SW 1271 (cell line): ENCODE measurements at regions not wholly inside any gene's neighbourhood (a gene's known extent, or its start where the extent isn't known, plus 50 kb on each side); places are given as distances from the start of the nearest gene placed in this dataset.

ENCODE experiments used
- DNase-seq, 2 experiments: peaks; one replicate each; lab custom pipeline; 2025; lab: John Stamatoyannopoulos, UW

DNA sequence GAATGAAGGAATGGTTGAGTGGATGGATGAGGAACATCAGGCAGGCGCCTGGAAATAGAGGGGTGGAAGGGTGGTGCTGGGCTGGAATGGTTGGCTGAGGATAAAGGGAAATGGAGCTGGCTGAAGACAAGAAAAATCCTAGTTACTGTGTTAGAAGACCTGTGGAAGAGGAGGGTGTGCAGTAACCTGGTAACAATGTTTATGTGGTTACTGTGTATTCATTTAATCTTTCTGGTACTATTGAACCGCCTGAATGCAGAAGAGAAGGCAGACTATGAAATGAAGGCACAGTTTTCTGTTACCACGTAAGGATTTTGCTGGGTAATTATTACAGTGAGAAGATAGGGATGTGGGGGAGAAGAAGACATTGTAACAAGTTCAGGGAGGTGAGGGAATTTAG lies 110.3 kb upstream of the MGAT5 start:
- no peak for DNase-seq

DNA sequence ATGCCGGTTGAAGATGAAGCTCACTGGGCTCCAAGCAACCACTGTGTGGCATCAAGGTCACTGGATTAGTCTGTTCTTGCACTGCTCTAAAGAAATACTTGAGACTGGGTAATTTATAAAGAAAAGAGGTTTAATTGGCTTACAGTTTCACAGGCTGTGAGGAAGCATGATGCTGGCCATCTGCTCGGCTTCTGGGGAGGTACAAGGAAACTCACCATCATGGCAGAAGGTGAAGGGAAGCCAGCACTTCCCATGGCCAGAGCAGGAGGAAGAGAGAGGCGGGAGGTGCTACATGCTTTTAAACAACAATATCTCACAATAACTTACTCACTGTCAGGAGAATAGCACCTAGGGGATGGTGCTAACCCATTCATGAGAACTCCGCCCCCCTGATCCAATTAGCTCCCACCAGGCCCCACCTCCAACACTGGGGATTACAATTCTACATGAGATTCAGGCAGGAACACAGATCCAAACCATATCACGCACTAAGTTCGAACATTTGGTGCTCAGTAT lies 109.7 kb upstream of the MGAT5 start:
- no peak for DNase-seq

DNA sequence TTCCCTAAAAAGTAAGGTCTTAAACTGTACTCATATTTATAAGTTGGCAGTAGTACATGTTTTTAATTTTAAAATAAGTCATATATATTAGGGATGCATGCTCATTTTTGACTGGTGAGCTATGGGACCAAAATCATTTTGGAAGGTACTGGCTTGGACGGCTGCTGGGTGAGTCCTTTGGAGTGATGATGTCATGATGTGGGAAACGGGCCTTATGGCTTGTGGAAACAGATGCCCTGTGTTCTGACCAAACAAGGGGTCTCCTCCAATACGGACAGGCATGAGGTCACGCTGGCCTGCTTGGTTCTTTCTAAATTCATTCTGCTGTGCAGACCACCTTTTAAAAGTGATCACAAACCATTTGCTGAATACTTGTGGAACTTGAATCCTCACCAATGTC lies 109.2 kb upstream of the MGAT5 start:
- no peak for DNase-seq

DNA sequence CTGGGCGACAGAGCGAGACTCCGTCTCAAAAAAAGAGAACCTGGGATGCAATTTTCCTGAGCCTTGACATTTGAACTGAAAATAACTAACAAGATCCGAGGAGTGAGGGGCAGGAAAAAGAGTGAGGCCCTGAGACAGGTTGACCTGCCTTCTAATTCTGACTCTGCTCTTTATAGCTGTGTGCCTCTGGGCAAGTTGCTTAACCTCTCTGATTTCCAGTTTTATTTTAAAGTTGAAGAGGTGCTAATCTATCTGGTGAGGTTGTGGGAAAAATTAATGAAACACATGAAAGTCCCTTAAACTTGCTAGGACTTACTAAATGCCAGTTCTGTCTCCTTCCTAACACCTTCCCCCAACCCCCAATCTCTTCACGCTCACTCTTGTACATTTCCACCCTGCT lies 108.4 kb upstream of the MGAT5 start:
- no peak for DNase-seq

DNA sequence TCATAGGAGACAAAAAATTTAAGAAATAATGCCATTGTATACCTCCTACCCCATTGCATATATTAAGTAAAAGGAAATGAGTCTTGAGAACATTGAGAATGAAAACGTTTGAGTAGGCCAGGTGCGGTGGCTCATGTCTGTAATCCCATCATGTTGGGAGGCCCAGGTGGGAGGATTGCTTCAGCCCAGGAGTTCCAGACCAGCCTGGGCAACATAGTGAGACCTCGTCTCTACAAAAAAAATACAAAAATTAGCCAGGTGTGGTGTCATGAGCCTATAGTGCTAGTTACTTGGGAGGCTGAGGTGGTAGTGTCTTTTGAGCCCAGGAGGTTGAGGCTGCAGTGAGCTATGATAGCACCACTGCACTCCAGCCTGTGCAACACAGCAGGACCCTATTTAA lies 107.7 kb upstream of the MGAT5 start:
- DNase-seq, result no peak

DNA sequence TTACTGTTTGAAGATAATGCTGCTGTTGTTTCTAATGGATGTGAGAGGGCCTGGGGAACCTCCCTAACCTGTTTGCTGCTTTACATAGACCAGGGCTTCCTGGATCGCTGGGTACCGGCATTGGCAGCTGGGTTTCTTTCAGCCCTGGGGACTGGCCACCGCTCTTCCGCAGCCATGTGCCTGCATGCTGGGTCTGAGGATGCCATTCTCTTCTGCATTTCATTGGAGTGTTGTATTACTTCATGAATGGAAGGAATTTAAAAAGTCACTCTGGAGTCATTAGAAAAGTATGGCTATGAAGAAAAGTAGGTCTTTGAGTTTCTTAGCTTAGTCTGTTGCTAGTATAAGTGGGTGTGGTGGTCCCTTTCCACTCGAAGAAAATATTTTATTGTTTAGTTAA lies 107.3 kb upstream of the MGAT5 start:
- DNase-seq, result peak in 1 of 2 experiments; percentile 19

DNA sequence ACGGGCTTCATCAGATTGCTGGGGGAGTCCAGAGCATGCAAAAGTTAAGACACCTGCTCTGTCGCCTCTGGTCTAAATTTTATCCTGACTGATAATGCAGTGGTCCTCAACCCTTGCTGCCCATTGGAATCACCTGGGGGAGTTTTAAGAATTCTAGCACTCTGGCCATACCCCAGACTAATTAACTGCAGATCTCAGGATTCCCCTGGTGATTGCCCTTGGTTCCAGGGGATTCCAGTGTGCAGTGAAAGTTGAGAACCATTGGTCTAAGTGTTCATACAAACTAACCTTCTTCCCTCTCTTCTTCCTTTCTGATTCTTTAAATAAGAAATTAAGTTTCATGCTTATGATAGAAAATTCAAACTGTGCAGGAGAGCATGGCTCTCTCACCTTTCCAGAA lies 105.7 kb upstream of the MGAT5 start:
- DNase-seq, result no peak

DNA sequence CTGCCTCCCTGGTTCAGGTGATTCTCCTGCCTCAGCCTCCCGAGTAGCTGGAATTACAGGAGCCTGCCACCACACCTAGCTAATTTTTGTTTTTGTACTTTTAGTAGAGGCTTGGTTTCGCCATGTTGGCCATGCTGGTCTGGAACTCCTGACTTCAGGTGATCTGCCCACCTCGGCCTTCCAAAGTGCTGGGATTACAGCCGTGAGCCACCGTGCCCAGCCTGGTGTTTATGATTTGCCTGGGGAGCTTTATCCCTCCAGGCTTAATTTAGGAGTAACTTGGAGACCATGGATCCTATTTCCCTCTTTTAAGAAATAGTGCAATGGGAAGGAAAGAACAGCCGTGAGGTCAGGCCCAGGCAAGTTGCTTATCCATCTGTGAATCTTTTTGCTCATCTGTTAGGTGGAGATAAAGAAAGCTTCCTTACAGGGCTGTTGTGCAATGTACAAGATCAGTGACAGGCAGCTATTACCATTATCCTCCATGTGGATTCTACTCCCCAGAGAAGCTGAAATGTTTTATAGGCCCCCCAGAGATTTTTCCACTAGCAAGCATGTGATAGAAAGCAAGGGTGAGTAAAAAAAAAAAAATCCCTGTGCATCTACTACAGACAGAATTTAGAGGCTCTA lies 104.9 kb upstream of the MGAT5 start:
- DNase-seq, result no peak

DNA sequence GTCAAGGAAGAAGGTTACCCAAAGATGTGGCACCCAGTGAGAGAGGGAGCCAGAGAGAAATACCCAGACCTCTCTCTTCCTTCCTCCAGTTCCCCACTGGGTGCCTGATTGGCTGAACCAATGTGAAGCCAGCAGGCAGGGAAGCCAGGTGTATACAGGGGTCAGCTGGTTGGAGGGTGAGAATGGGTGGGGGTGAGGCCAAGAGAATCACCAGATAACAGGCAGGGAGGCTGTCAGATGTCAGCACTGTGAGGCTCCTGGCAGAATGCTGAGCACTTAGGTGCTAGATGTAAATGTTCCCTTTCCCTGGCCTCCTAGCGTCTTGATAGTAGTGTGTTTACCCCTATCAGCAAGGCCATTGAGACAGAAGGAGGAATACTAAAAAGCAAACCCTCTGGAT lies 104.0 kb upstream of the MGAT5 start:
- no peak for DNase-seq

DNA sequence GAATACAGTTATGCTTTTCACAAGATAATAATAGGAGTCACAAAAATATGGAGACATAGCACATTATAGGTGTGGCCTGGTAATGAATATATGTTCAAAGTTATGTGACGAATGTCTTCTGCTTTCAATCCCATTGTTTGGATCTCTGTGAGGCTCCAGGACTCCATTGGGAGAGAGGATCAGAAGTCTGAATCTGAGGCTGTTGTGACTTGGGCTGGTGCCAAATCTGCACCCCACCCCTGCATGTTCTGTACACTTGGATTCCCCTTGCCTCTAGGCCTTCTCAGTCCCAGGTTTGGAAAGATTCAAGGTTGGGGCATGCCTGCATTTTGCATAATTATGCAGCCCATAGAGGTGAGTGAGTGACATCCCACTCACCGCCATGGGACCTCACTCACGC lies 103.1 kb upstream of the MGAT5 start:
- no peak for DNase-seq

DNA sequence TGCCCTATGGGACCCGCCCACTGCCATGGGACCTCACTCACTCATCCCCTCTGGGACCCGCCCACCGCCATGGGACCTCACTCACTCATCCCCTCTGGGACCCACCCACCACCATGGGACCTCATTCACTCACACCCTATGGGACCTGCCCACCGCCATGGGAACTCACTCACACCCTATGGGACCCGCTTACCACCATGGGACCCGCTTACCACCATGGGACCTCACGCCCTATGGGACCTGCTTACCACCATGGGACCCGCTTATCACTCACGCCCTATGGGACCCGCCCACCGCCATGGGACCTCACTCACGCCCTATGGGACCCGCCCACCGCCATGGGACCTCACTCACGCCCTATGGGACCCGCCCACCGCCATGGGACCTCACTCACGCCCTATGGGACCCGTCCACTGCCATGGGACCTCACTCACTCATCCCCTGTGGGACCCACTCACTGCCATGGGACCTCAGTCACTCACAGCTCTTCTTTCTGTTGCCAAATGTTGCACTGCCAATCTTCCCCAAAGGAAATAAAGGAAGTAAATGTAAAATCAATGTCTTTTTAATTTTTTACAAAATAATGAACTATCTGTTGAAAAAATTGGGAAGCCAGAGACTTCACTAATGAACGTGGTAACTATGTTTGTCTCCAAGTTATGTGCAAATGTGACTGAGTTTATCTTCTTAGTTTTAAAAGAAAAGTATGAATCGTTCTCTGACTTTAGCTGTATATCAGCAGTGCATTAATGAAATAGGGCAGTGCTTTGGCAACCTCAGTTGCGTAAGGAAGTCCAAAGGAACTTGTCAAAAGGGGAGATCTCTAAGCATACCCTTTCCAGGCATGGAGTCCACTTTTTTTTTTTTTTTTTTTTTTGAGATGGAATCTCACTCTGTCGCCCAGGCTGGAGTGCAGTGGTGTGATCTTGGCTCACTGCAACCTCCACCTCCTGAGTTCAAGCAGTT lies 101.5 kb upstream of the MGAT5 start:
- DNase-seq, result no peak

DNA sequence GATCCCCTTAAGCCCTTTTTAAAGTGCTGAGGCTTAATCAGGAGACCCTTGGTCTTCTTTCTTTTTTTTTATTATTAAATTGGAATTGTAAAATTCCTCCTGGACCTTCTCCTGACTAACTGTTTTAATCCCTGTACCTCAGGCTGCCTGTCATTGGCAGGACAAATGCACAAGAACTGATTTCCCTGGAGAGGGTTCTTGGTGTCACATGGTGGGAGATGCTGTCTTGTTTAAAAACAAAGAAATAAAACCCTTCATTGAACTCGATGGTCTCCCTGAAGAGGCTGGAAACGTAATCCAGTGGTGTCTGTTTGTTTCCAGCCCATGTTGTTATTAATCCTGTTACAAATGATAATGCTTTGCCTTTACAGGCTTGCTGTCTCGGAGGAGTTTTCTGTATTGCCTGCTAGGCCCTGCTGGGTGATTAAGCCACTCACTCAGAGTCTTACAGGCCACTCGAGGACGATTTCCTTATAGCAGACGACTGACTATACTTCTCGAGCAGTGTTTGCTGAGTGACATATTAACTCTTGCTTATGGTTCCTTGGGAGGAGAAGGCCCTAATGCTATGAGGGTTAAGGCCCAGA lies 100.5 kb upstream of the MGAT5 start:
- DNase-seq, result no peak

DNA sequence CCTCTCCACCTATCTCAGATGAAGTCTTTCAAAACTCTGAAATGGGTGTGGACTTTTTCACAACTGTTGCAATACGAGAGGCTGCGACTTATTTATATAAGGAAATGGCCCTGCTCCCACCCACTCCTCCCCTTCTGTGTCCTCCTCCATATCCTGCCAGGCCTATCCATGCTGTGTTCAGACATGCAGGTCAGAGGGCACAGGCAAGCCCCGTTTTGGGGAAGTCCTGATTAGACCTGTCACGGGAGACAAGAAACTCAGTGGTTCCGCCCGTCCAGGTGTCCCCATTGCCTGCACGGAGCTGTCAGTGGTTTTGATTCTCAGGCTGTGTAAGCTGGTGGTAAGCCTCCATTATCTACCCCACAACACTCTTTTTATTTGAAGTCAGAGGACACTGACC lies 99.6 kb upstream of the MGAT5 start:
- no peak for DNase-seq

DNA sequence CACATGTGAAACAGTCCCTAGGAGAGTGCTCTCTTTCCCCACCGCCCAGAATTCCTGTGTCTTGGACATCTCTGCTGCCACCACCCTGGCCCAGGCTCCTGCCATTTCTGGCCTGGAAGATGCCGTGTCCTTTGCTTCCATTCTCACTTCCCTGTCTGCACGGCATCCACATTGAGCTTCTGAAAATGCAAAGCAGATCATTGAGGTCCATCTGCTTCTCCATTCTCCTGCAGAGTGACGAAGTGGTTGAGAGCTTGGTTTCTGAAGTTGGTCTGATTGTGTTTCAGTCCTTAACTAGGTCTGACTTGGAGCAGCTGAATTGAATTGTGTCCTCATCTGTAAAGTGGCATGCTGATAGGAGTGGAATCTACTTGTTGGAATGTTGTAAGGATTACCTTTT lies 98.7 kb upstream of the MGAT5 start:
- no peak for DNase-seq

DNA sequence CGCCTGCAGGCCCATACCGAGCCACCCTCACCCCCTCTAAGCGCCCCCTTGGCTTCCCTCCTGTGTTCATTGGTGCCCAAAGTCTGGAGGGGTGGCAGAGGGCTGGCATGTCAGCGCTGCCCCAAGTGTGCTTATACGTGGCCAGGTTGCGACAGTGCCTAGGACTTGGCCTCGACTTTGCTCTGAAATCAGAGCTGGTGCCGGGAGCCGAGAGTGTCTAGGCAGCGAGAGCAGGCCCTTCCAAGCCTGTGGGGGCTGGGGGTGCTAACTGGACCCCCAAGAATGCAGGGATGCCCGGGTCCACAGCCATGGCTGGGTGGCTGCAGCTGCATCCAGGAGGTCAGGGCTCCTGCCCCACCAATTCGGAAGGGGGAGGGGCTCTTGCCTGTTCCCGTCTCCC lies 95.6 kb upstream of the MGAT5 start:
- DNase-seq, result no peak

DNA sequence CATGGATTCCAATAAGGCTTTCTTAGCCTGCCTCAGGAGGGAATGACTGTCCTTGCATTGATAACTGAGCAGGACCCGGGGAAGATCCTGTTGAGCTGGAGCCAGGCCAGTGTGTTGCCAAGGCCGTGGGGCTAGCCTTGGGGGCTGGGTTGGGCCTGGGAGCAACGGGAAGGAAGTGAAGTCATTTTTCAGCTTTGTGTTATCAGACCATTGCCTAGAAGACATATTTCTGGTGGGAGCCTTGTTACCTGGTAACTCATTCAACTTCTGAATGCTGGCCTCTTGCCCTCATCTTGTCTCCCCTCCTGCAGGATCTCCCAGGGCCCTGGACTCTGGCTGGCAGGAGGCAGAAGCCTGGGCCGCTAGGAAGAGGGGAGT lies 92.7 kb upstream of the MGAT5 start:
- DNase-seq, result no peak

DNA sequence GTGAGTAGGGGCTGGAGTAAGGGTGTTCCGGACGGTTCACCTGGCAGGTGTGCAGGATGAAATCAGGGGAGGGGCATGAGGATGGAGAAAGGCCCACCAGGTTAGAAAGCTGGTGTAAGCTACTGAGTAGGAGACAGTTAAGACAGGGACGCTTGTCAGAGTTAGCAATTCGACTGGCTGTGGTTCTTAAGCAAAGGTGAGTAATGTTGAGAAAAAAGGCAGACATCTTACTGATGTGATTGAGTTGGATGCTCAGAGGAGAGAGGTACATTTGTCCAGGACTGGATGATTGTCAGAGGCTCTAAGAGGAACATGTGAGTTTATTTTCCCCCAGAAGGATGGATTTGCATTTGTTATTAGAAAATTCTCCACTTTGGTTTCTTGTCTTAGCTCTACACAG lies 90.5 kb upstream of the MGAT5 start:
- DNase-seq, result no peak

DNA sequence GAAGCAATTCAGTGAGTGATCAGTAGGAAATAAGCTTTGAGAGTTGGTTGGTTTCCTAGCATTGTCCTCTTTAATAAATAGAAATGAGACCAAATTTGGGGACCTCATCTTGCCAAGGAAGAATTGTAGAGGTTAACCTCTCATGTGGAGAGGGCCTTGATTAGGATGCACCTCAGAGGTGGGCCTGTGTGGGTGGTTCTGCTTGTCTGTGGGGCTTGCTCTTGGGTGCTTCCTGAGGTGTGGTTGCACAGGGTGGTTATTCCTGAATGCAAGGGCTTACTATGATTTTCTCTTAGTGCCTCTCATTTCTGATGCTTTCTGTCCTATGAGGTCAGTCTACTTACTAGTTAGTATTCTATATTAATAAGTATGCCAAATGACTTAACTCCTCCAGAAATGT lies 89.6 kb upstream of the MGAT5 start:
- no peak for DNase-seq

DNA sequence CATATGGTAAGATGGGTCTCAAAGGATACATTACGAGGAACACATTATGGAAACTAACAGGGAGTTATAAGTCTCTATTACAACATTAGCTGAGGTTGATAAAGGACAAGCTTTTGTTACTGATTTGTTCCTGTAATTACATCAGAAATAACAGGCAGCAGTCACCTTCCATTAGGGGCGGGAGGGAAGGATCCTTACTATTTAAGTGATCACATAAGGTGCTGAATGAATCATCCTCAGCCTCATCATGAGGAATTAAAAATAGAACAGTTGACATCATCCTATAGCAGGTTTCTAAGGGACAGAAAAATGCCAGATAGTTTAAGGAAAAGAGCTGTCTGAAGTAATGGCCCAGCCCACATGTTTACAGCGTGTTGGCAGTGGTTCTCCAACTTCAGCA lies 86.9 kb upstream of the MGAT5 start:
- DNase-seq, result no peak

DNA sequence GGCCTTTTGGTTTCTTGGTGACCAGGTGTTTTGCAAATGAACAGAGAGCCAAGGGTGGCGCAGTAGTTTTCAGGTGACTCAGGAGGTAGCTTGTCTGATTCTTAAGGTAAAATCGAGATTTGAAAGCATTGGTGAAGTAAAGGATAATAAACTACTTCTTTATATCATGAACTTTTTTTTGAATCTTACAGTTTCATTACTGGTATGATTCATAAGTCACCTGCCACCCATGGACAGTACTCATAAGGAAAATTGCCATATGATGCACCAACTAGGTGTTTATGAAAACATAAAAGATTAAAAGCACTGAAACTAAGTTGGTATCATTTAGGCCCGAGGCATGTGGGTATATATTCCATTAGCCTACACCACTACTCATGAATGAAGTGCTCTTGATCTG lies 84.1 kb upstream of the MGAT5 start:
- no peak for DNase-seq

DNA sequence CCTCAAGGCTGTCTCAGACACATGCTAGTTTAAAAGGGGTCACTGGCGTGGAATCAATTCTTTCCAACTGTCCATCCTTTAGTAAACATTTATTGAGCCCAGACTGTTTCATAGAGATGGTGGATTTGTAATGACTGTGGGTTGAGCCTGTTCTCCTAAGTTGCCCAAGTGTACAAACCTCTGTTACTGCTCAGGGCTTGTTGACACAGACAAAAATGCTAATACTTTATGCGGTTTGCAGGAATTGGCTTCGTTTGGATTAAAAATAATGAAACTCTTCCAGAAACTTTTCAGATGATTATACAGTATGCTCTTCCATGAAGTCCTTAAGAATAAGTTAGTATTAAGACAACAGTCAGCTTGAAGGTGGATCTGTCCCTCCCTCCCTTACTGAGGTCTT lies 83.6 kb upstream of the MGAT5 start:
- no peak for DNase-seq

DNA sequence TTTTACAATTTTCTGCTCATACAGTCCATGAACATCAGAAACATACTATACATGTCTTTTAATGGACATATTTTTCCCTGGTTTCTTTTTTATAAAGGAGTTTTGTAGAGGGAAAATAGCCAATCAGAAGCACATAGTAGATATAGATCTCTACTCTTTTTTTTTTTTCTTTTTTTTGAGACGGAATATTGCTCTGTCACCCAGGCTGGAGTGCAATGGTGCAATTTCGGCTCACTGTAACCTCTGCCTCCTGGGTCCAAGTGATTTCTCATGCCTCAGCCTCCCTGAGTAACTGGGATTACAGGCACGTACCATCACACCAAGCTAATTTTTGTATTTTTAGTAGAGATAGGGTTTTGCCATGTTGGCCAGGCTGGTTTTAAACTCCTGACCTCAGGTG lies 83.2 kb upstream of the MGAT5 start:
- DNase-seq, result no peak

DNA sequence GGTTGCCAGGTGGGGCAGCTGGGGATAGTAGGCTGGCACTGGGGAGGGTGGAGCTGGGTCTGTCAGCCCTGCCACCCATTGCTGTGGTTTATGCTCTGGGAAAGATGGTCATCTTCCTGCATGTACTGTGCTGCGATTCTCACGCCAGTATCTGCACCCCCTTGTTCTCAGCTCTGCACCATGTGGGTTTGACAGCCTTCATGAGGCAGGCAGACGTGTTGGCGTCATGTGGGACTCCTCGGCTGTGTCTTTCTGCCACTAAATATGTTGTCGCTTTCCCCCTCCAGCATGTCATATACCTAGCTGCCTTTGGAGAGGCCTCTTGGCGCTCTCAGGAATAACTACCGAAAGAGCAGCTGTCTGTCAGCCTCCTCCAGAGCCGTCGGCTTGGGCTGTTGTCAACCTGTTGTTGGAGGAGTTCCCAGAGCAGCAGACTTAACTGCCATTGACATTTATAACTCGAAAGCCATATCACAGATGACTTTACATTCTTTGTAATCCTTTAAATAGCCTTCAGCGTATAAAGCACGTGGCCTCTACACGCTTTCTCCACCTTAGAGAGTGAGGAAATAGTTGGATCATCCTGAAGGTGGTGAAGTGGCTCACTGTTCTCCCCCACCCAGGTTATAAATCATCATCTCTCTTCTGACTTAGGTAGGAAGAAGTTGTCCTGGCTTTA lies 80.4 kb upstream of the MGAT5 start:
- DNase-seq, result no peak
